ENCODE measurements at regions not wholly inside any gene's neighbourhood (a gene's known extent, or its start where the extent isn't known, plus 50 kb on each side); places are given as distances from the start of the nearest gene placed in this dataset.

- Histone ChIP-seq H3K18ac (ENCODE audit: low read length) (no peak overlapping the region), H3K14ac (ENCODE audit: low read length) (no peak overlapping the region), H3K79me1 (ENCODE audit: low read depth, low read length) (no peaks in the 10 kb centered on the region), H2BK120ac (ENCODE audit: low read depth, low read length) (no peak overlapping the region), H3K23ac (ENCODE audit: low read depth, low read length, poor library complexity) (no peak overlapping the region), H3K4ac (ENCODE audit: low read length) (no peak overlapping the region), H3K4me1 (ENCODE audit: control insufficient read depth in 2 of 2, insufficient read depth in 1 of 2, low read depth in 1 of 2, low read length in 2 of 2) (no peaks in the 10 kb centered on the region), H3K27me3 (ENCODE audit: control insufficient read depth in 3 of 3, insufficient read depth in 3 of 3, low read depth in 1 of 3, low read length in 3 of 3) (no peaks in the 10 kb centered on the region), H3K4me3 (ENCODE audit: low read length in 2 of 2) (no peak overlapping the region), H3K9me3 (replicated peaks in 1 of 2; ENCODE audit: control insufficient read depth in 2 of 2, insufficient read depth in 1 of 2, low read depth in 1 of 2, low read length in 2 of 2) (no peaks in the 10 kb centered on the region), H2BK12ac (ENCODE audit: low read length) (no peak overlapping the region), H3K4me2 (ENCODE audit: insufficient read depth, low read length, poor library complexity, severe bottlenecking) (no peak overlapping the region), H3K9ac (ENCODE audit: low read depth, low read length, poor library complexity) (no peak overlapping the region), H3K27ac (replicated peaks; ENCODE audit: low read length) (no peak overlapping the region), H2AK5ac (ENCODE audit: low read depth, low read length) (no peak overlapping the region), H2BK5ac (ENCODE audit: low read length) (no peak overlapping the region), H4K91ac (ENCODE audit: low read depth, low read length, poor library complexity) (no peak overlapping the region), H2BK15ac (ENCODE audit: low read length) (no peak overlapping the region), H2AFZ (ENCODE audit: low read length) (peak overlapping the region; percentile 9), H4K8ac (ENCODE audit: low read depth, low read length) (no peak overlapping the region), H3K36me3 (replicated peaks in 1 of 2; ENCODE audit: control insufficient read depth in 2 of 2, insufficient read depth in 2 of 2, low read length in 2 of 2) (no peaks in the 10 kb centered on the region)
- whole genome bisulfite sequencing, 2 donors (ENCODE audit: extremely low coverage in 2 of 2, insufficient read length in 2 of 2, insufficient replicate concordance in 1 of 2), result no CpG with 5 or more reads among the region's 2 CpGs
- no peak for DNase-seq (ENCODE audit: low spot score)
Measured at GRCh38 chr3:166462891-166463470, 625.8 kb upstream of the BCHE start.

- Histone ChIP-seq H3K9ac (ENCODE audit: low read depth, low read length, poor library complexity) (no peak overlapping the region), H3K4me2 (ENCODE audit: insufficient read depth, low read length, poor library complexity, severe bottlenecking) (no peak overlapping the region), H3K4ac (ENCODE audit: low read length) (no peak overlapping the region), H3K23ac (ENCODE audit: low read depth, low read length, poor library complexity) (no peak overlapping the region), H2BK5ac (ENCODE audit: low read length) (no peak overlapping the region), H3K14ac (ENCODE audit: low read length) (no peak overlapping the region), H2AK5ac (ENCODE audit: low read depth, low read length) (no peak overlapping the region), H3K18ac (ENCODE audit: low read length) (no peak overlapping the region), H3K79me1 (ENCODE audit: low read depth, low read length) (no peaks in the 10 kb centered on the region), H2BK15ac (ENCODE audit: low read length) (no peak overlapping the region), H3K9me3 (replicated peaks in 1 of 2; ENCODE audit: control insufficient read depth in 2 of 2, insufficient read depth in 1 of 2, low read depth in 1 of 2, low read length in 2 of 2) (no peaks in the 10 kb centered on the region), H3K27ac (replicated peaks; ENCODE audit: low read length) (no peak overlapping the region), H2BK12ac (ENCODE audit: low read length) (no peak overlapping the region), H3K4me3 (ENCODE audit: low read length in 2 of 2) (no peak overlapping the region), H4K91ac (ENCODE audit: low read depth, low read length, poor library complexity) (no peak overlapping the region), H2AFZ (ENCODE audit: low read length) (no peak overlapping the region), H3K36me3 (replicated peaks in 1 of 2; ENCODE audit: control insufficient read depth in 2 of 2, insufficient read depth in 2 of 2, low read length in 2 of 2) (no peaks in the 10 kb centered on the region), H2BK120ac (ENCODE audit: low read depth, low read length) (no peak overlapping the region), H4K8ac (ENCODE audit: low read depth, low read length) (no peak overlapping the region), H3K27me3 (ENCODE audit: control insufficient read depth in 3 of 3, insufficient read depth in 3 of 3, low read depth in 1 of 3, low read length in 3 of 3) (no peaks in the 10 kb centered on the region), H3K4me1 (ENCODE audit: control insufficient read depth in 2 of 2, insufficient read depth in 1 of 2, low read depth in 1 of 2, low read length in 2 of 2) (no peaks in the 10 kb centered on the region)
- DNase-seq (ENCODE audit: low spot score), result no peak
- no CpG with 5 or more reads among the region's 2 CpGs for WGBS, 2 donors (ENCODE audit: extremely low coverage in 2 of 2, insufficient read length in 2 of 2, insufficient replicate concordance in 1 of 2)
Measured at GRCh38 chr3:166461626-166462025, 624.4 kb upstream of the BCHE start.

GRCh38 chr3:166457382-166457781, 620.2 kb upstream of the BCHE start:
- H2BK120ac ChIP-seq (ENCODE audit: low read depth, low read length), result no peak overlapping the region
- no peak overlapping the region for H3K4ac ChIP-seq (ENCODE audit: low read length)
- no peak overlapping the region for H3K27ac ChIP-seq (replicated peaks; ENCODE audit: low read length)
- H4K8ac ChIP-seq (ENCODE audit: low read depth, low read length), result no peak overlapping the region
- H3K14ac ChIP-seq (ENCODE audit: low read length), result no peak overlapping the region
- no peaks in the 10 kb centered on the region for H3K27me3 ChIP-seq (ENCODE audit: control insufficient read depth in 3 of 3, insufficient read depth in 3 of 3, low read depth in 1 of 3, low read length in 3 of 3)
- no peak overlapping the region for H2BK15ac ChIP-seq (ENCODE audit: low read length)
- no peak for DNase-seq (ENCODE audit: low spot score)
- H3K4me3 ChIP-seq (ENCODE audit: low read length in 2 of 2), result no peak overlapping the region
- H3K36me3 ChIP-seq (replicated peaks in 1 of 2; ENCODE audit: control insufficient read depth in 2 of 2, insufficient read depth in 2 of 2, low read length in 2 of 2), result no peaks in the 10 kb centered on the region
- no peak overlapping the region for H2AFZ ChIP-seq (ENCODE audit: low read length)
- no peak overlapping the region for H4K91ac ChIP-seq (ENCODE audit: low read depth, low read length, poor library complexity)
- H3K9me3 ChIP-seq (replicated peaks in 1 of 2; ENCODE audit: control insufficient read depth in 2 of 2, insufficient read depth in 1 of 2, low read depth in 1 of 2, low read length in 2 of 2), result no peaks in the 10 kb centered on the region
- no peaks in the 10 kb centered on the region for H3K79me1 ChIP-seq (ENCODE audit: low read depth, low read length)
- no peak overlapping the region for H3K18ac ChIP-seq (ENCODE audit: low read length)
- H3K9ac ChIP-seq (ENCODE audit: low read depth, low read length, poor library complexity), result no peak overlapping the region
- H3K4me1 ChIP-seq (ENCODE audit: control insufficient read depth in 2 of 2, insufficient read depth in 1 of 2, low read depth in 1 of 2, low read length in 2 of 2), result peaks cover 0 to 7% of the 10 kb centered on the region in 2 donors
- H2BK5ac ChIP-seq (ENCODE audit: low read length), result no peak overlapping the region
- H3K4me2 ChIP-seq (ENCODE audit: insufficient read depth, low read length, poor library complexity, severe bottlenecking), result no peak overlapping the region
- no CpG with 5 or more reads among the region's 3 CpGs for WGBS, 2 donors (ENCODE audit: extremely low coverage in 2 of 2, insufficient read length in 2 of 2, insufficient replicate concordance in 1 of 2)
- no peak overlapping the region for H2AK5ac ChIP-seq (ENCODE audit: low read depth, low read length)
- no peak overlapping the region for H3K23ac ChIP-seq (ENCODE audit: low read depth, low read length, poor library complexity)
- no peak overlapping the region for H2BK12ac ChIP-seq (ENCODE audit: low read length)

- Histone ChIP-seq H3K79me1 (ENCODE audit: low read depth, low read length) (no peaks in the 10 kb centered on the region), H3K27ac (replicated peaks; ENCODE audit: low read length) (no peak overlapping the region), H2BK5ac (ENCODE audit: low read length) (no peak overlapping the region), H2AFZ (ENCODE audit: low read length) (no peak overlapping the region), H2BK120ac (ENCODE audit: low read depth, low read length) (no peak overlapping the region), H4K91ac (ENCODE audit: low read depth, low read length, poor library complexity) (no peak overlapping the region), H3K27me3 (ENCODE audit: control insufficient read depth in 3 of 3, insufficient read depth in 3 of 3, low read depth in 1 of 3, low read length in 3 of 3) (no peaks in the 10 kb centered on the region), H3K4me2 (ENCODE audit: insufficient read depth, low read length, poor library complexity, severe bottlenecking) (no peak overlapping the region), H3K4ac (ENCODE audit: low read length) (no peak overlapping the region), H3K18ac (ENCODE audit: low read length) (no peak overlapping the region), H2AK5ac (ENCODE audit: low read depth, low read length) (no peak overlapping the region), H2BK12ac (ENCODE audit: low read length) (no peak overlapping the region), H2BK15ac (ENCODE audit: low read length) (no peak overlapping the region), H3K4me3 (ENCODE audit: low read length in 2 of 2) (no peak overlapping the region), H3K9ac (ENCODE audit: low read depth, low read length, poor library complexity) (no peak overlapping the region), H3K36me3 (replicated peaks in 1 of 2; ENCODE audit: control insufficient read depth in 2 of 2, insufficient read depth in 2 of 2, low read length in 2 of 2) (no peaks in the 10 kb centered on the region), H3K23ac (ENCODE audit: low read depth, low read length, poor library complexity) (no peak overlapping the region), H3K14ac (ENCODE audit: low read length) (no peak overlapping the region), H3K4me1 (ENCODE audit: control insufficient read depth in 2 of 2, insufficient read depth in 1 of 2, low read depth in 1 of 2, low read length in 2 of 2) (peaks cover 0 to 7% of the 10 kb centered on the region in 2 donors), H3K9me3 (replicated peaks in 1 of 2; ENCODE audit: control insufficient read depth in 2 of 2, insufficient read depth in 1 of 2, low read depth in 1 of 2, low read length in 2 of 2) (no peaks in the 10 kb centered on the region), H4K8ac (ENCODE audit: low read depth, low read length) (no peak overlapping the region)
- DNase-seq (ENCODE audit: low spot score), result no peak
- WGBS, 2 donors (ENCODE audit: extremely low coverage in 2 of 2, insufficient read length in 2 of 2, insufficient replicate concordance in 1 of 2), result 100% methylated on average over 1 to 2 of the region's 3 CpGs
Measured at GRCh38 chr3:166456286-166456685, 619.1 kb upstream of the BCHE start.
